GM18520 (cell line): ENCODE measurements at regions not wholly inside any gene's neighbourhood (a gene's known extent, or its start where the extent isn't known, plus 50 kb on each side); places are given as distances from the start of the nearest gene placed in this dataset.
"Not testable (repeated sequence)": the region's sequence is repeated elsewhere in the genome, so short reads cannot be mapped to it uniquely, and the experiment has no call there.

ENCODE experiments used
- ATAC-seq: cut with Tn5 transposase; IDR thresholded peaks from one replicate; pipeline ENCODE4 v1.9.1; 2021; ENCODE audit not compliant: unreplicated experiment

- ATAC-seq, result no peak
Observed at GRCh38 chrX:65331371-65331770, 203.2 kb downstream of the LAS1L start.

GRCh38 chrX:65300104-65300809, 234.3 kb downstream of the LAS1L start:
- no peak for ATAC-seq

GRCh38 chrX:65282905-65283304, 251.7 kb downstream of the LAS1L start:
- not testable (repeated sequence) for ATAC-seq

GRCh38 chrX:65273152-65273551, 261.4 kb downstream of the LAS1L start:
- no peak for ATAC-seq

GRCh38 chrX:65266482-65266881, 268.1 kb downstream of the LAS1L start:
- no peak for ATAC-seq

- no peak for ATAC-seq
Observed at GRCh38 chrX:65253817-65254216, 277.6 kb upstream of the ZC4H2 start.

- no peak for ATAC-seq
Observed at GRCh38 chrX:65241059-65241721, 264.9 kb upstream of the ZC4H2 start.

- ATAC-seq, result no peak
Observed at GRCh38 chrX:65203545-65203944, 227.3 kb upstream of the ZC4H2 start.

- no peak for ATAC-seq
Observed at GRCh38 chrX:65196758-65197360, 220.6 kb upstream of the ZC4H2 start.

GRCh38 chrX:65195621-65196020, 219.4 kb upstream of the ZC4H2 start:
- ATAC-seq, result no peak

GRCh38 chrX:65194547-65194946, 218.3 kb upstream of the ZC4H2 start:
- ATAC-seq, result no peak

- not testable (repeated sequence) for ATAC-seq
Observed at GRCh38 chrX:65163325-65163724, 187.1 kb upstream of the ZC4H2 start.

- ATAC-seq, result no peak
Observed at GRCh38 chrX:65148232-65148631, 172.0 kb upstream of the ZC4H2 start.

- no peak for ATAC-seq
Observed at GRCh38 chrX:65136424-65136823, 160.2 kb upstream of the ZC4H2 start.

- ATAC-seq, result no peak
Observed at GRCh38 chrX:65127842-65128241, 151.6 kb upstream of the ZC4H2 start.

- no peak for ATAC-seq
Observed at GRCh38 chrX:65098851-65099250, 122.6 kb upstream of the ZC4H2 start.

GRCh38 chrX:65093658-65094057, 117.4 kb upstream of the ZC4H2 start:
- no peak for ATAC-seq

GRCh38 chrX:65073233-65073632, 97.0 kb upstream of the ZC4H2 start:
- ATAC-seq, result no peak

- no peak for ATAC-seq
Observed at GRCh38 chrX:65072590-65072989, 96.3 kb upstream of the ZC4H2 start.

- ATAC-seq, result not testable (repeated sequence)
Observed at GRCh38 chrX:65058626-65059025, 82.4 kb upstream of the ZC4H2 start.

- no peak for ATAC-seq
Observed at GRCh38 chrX:65045001-65045400, 68.8 kb upstream of the ZC4H2 start.

- peak; percentile 11 for ATAC-seq
Observed at GRCh38 chrX:65035446-65035770, 59.2 kb upstream of the ZC4H2 start.
